PC-9 (cell line): ENCODE measurements at regions not wholly inside any gene's neighbourhood (a gene's known extent, or its start where the extent isn't known, plus 50 kb on each side); places are given as distances from the start of the nearest gene placed in this dataset.

Source experiments
- BruUV-seq: library from RNA; stranded (reverse); fragments of 400-500 nt; replicated peaks from 2 replicates; lab custom pipeline; 2021; lab: Mats Ljungman, UMichigan
- CTCF ChIA-PET: fragments of 300-600 bp; sonication (Branson Sonifier 250); formaldehyde crosslinking; loops from one replicate; lab custom pipeline; 2022; ENCODE audit warnings: antibody characterized with exemption; lab: Charles Lee
- POLR2A ChIA-PET: fragments of 300-600 bp; sonication (Branson Sonifier 250); formaldehyde crosslinking; loops from one replicate; lab custom pipeline; 2022; ENCODE audit warnings: antibody characterized with exemption; ENCODE audit not compliant: unreplicated experiment; lab: Charles Lee
- DNase-seq, 2 experiments: peaks; one replicate each; pipeline versions ENCODE4 v3.0.0 to v3.0.0-alpha.2; 2015 to 2022; ENCODE audit warnings: mixed read lengths in 1 of 2
- H2AFZ ChIP-seq: fragments of 200-600 bp; sonication (generic); 2 replicates; pipeline ENCODE4 v1.8.1; 2017; ENCODE audit warnings: antibody characterized with exemption
- H3F3A ChIP-seq: fragments of 200-600 bp; sonication (generic); 2 replicates; pipeline ENCODE4 v1.8.1; 2017; ENCODE audit warnings: antibody characterized with exemption, mild to moderate bottlenecking, low read depth; ENCODE audit not compliant: insufficient read depth
- H3K27ac ChIP-seq: fragments of 200-600 bp; sonication (generic); 2 replicates; pipeline ENCODE4 v1.6.1; 2016; ENCODE audit warnings: mixed run types
- H3K27me3 ChIP-seq: fragments of 200-600 bp; sonication (generic); 2 replicates; pipeline ENCODE4 v1.6.1; 2016; ENCODE audit warnings: low read depth, mixed run types; ENCODE audit not compliant: insufficient read depth
- H3K36me3 ChIP-seq: fragments of 200-600 bp; sonication (generic); 2 replicates; pipeline ENCODE4 v1.6.1; 2016; ENCODE audit warnings: low read depth, mixed run types
- H3K4me1 ChIP-seq: fragments of 200-600 bp; sonication (generic); replicated peaks from 2 replicates; pipeline ENCODE4 v1.6.1; 2016; ENCODE audit warnings: mixed run types; ENCODE audit not compliant: insufficient read depth
- H3K4me2 ChIP-seq: fragments of 200-600 bp; sonication (generic); 2 replicates; pipeline ENCODE4 v1.6.1; 2017; ENCODE audit warnings: mixed run types
- H3K4me3 ChIP-seq: fragments of 200-600 bp; sonication (generic); 2 replicates; pipeline ENCODE4 v1.6.1; 2016; ENCODE audit warnings: mixed run types
- H3K79me2 ChIP-seq: fragments of 200-600 bp; sonication (generic); 2 replicates; pipeline ENCODE4 v1.6.1; 2017; ENCODE audit warnings: low read depth, mixed run types
- H3K9me2 ChIP-seq: fragments of 200-600 bp; sonication (generic); 2 replicates; pipeline ENCODE4 v1.8.1; 2017; ENCODE audit warnings: mild to moderate bottlenecking; ENCODE audit not compliant: insufficient read depth
- H3K9me3 ChIP-seq: fragments of 200-600 bp; sonication (generic); 2 replicates; pipeline ENCODE4 v1.8.1; 2016; ENCODE audit warnings: low read depth; ENCODE audit not compliant: insufficient read depth
- H4K20me1 ChIP-seq: fragments of 200-600 bp; sonication (generic); 2 replicates; pipeline ENCODE4 v1.8.1; 2017; ENCODE audit not compliant: insufficient read depth
- EZH2 ChIP-seq: fragments of 200-600 bp; sonication (generic); IDR thresholded peaks from 2 replicates; pipeline ENCODE4 v1.8.0; 2017; ENCODE audit warnings: antibody characterized with exemption, low read depth
- intact Hi-C: fragments of 100-400 bp; cut with micrococcal nuclease; formaldehyde crosslinking; loops from one replicate; pipeline ENCODE4 v1.10.0; 2022; ENCODE audit not compliant: unreplicated experiment
- TF ChIP-seq, protein P1 (sequence below): fragments of 200-600 bp; sonication (generic); conservative IDR thresholded peaks from 2 replicates; pipeline ENCODE4 v1.6.1; 2017; ENCODE audit warnings: mixed run types, antibody characterized with exemption, mild to moderate bottlenecking, moderate library complexity

DNA sequence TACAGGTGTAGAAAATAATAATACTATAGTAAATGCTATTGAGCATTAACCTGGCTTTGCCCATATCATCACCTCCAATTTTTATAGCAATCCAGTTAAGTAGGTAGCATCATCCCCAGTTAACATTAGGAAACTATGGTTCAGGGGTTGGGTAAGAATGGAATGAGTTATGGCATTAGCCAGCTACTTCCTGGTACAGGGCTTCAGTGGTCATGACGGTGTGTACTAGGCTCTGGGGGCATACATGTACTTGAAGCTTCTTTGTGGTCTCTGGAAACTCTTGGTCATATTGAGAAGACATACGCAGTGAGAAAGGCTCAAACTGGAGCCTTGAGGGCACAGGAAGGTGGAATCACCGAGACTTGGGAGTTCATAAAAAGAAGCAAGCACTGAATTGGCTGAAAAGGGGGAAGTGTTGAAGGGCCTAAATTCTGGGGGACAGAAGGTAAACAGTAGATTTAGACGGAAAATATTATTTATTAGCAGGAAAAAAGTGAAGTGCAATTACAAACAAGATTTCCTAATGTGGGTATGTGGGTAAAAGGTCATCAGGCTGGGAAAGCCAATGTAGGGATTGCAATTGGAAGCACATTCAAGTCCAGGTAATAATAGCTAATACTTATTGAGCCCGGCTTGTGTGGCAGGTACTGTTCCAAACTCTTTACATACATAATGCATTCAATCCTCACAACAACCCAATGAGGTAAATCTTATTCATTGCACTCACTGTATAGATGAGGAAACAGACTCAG, 114.2 kb upstream of the ATP1A1 start:
- H3K4me2 ChIP-seq = no peak overlapping the region
- no peak for TF ChIP-seq EZH2
- TF ChIP-seq, protein P1, sequence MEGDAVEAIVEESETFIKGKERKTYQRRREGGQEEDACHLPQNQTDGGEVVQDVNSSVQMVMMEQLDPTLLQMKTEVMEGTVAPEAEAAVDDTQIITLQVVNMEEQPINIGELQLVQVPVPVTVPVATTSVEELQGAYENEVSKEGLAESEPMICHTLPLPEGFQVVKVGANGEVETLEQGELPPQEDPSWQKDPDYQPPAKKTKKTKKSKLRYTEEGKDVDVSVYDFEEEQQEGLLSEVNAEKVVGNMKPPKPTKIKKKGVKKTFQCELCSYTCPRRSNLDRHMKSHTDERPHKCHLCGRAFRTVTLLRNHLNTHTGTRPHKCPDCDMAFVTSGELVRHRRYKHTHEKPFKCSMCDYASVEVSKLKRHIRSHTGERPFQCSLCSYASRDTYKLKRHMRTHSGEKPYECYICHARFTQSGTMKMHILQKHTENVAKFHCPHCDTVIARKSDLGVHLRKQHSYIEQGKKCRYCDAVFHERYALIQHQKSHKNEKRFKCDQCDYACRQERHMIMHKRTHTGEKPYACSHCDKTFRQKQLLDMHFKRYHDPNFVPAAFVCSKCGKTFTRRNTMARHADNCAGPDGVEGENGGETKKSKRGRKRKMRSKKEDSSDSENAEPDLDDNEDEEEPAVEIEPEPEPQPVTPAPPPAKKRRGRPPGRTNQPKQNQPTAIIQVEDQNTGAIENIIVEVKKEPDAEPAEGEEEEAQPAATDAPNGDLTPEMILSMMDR = no peak
- H4K20me1 ChIP-seq = no peaks in the 10 kb centered on the region
- ChIA-PET CTCF (no interaction called here), POLR2A (no interaction called here)
- intact Hi-C loops = no loop called here
- H3K9me2 ChIP-seq = no peaks in the 10 kb centered on the region
- no peaks in the 10 kb centered on the region for H3F3A ChIP-seq
- no peaks in the 10 kb centered on the region for H3K36me3 ChIP-seq
- no TSS peak for BruUV-seq
- no peak overlapping the region for H3K4me3 ChIP-seq
- H3K27me3 ChIP-seq = no peaks in the 10 kb centered on the region
- no peak for DNase-seq
- no peaks in the 10 kb centered on the region for H3K79me2 ChIP-seq
- H3K9me3 ChIP-seq = no peaks in the 10 kb centered on the region
- H3K27ac ChIP-seq = no peak overlapping the region
- no peak overlapping the region for H2AFZ ChIP-seq
- H3K4me1 ChIP-seq = peaks cover 20% of the 10 kb centered on the region

DNA sequence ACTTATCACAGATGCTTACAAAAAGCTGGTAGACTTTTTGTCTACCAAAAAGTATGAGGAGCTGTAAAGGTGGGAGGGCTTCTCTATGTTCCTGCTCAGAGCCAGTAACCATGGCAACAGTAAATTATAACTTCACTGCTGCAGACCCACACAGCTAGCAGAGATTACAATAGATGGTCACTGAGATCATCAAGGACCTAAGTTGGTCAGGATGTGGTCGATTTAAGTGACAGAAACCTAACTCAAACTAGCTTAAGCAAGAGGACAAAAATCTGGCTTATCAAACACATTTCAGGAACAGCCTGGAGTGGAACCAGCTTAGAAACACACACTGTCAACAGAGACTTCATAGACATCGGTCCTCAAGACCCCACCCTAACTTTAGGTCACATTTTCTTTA, 113.4 kb upstream of the ATP1A1 start:
- H3K4me3 ChIP-seq = no peak overlapping the region
- H3K27ac ChIP-seq = no peak overlapping the region
- DNase-seq = no peak
- H3F3A ChIP-seq = no peaks in the 10 kb centered on the region
- no peaks in the 10 kb centered on the region for H3K9me2 ChIP-seq
- no peaks in the 10 kb centered on the region for H3K36me3 ChIP-seq
- no TSS peak for BruUV-seq
- H3K4me1 ChIP-seq = peaks cover 12% of the 10 kb centered on the region
- H3K4me2 ChIP-seq = no peak overlapping the region
- H2AFZ ChIP-seq = no peak overlapping the region
- ChIA-PET POLR2A (no interaction called here), CTCF (no interaction called here)
- H3K9me3 ChIP-seq = no peaks in the 10 kb centered on the region
- no peaks in the 10 kb centered on the region for H4K20me1 ChIP-seq
- intact Hi-C loops = no loop called here
- TF ChIP-seq, protein P1 = no peak
- no peak for TF ChIP-seq EZH2
- H3K27me3 ChIP-seq = no peaks in the 10 kb centered on the region
- H3K79me2 ChIP-seq = no peaks in the 10 kb centered on the region

GRCh38 chr1:116260115-116260514, 112.9 kb upstream of the ATP1A1 start:
- Histone ChIP-seq H3K79me2 (no peaks in the 10 kb centered on the region), H3K36me3 (no peaks in the 10 kb centered on the region), H3K27ac (no peak overlapping the region), H4K20me1 (no peaks in the 10 kb centered on the region), H3K27me3 (no peaks in the 10 kb centered on the region), H2AFZ (no peak overlapping the region), H3K4me1 (peaks cover 8% of the 10 kb centered on the region; the same call in 1 of the 2 replicates), H3K9me2 (no peaks in the 10 kb centered on the region), H3K4me2 (no peak overlapping the region), H3K9me3 (no peaks in the 10 kb centered on the region), H3F3A (no peaks in the 10 kb centered on the region), H3K4me3 (no peak overlapping the region)
- POLR2A ChIA-PET = no interaction called here
- intact Hi-C loops = no loop called here
- BruUV-seq = no TSS peak
- no peak for TF ChIP-seq EZH2
- TF ChIP-seq, protein P1 = no peak
- DNase-seq = no peak
- CTCF ChIA-PET = no interaction called here
